ENCODE measurements at regions not wholly inside any gene's neighbourhood (a gene's known extent, or its start where the extent isn't known, plus 50 kb on each side); places are given as distances from the start of the nearest gene placed in this dataset.

DNA sequence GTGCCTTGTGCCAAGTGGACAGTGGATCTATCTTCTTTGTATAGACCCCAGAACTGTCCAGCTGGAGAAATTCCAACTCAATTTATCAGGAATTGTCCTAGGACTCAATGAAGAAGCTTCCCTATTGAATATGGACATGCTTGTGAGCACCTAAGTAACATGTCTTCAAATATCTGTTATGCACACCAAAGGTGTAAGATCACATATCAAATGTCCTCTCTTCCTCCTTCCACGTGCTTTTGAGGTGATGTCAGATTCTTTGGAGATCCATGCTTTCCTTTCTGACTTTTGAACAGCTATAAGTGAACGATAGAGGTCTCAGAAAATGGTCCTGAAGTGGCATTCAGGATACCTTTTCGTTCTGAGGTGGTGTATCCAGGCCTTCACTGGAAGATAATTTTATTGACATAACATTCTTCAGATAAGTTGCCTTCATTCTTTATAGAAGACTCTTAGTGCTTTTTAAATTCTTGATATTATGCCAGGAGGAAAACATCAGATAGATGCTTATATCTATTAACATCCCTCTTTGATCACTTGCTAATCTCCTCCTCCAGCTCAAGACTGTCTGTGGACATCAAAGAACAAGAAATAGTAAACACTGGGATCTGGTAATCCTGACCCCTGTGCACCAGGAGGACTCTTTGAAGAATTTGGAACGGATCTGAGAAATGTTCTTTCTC is 246.4 kb downstream of the SMARCA2 start:
- no peak for TF ChIP-seq CTCF (IDR thresholded peaks at IDR 0.05; ENCODE audit: low read depth, low read length)
- no peak for TF ChIP-seq EZH2phosphoT487 (IDR thresholded peaks at IDR 0.05; ENCODE audit: low read depth)

All from OCI-LY3 (cell line).